RWPE2 (cell line): ENCODE measurements at regions not wholly inside any gene's neighbourhood (a gene's known extent, or its start where the extent isn't known, plus 50 kb on each side); places are given as distances from the start of the nearest gene placed in this dataset.

ENCODE experiments used
- ATAC-seq: fragments of 200-7000 bp; cut with Tn5 transposase; 3 replicates; pipeline ENCODE4 v1.9.1; 2021; ENCODE audit warnings: low read depth
- DNase-seq: peaks from one replicate; pipeline ENCODE4 v3.0.0-alpha.2; 2020; ENCODE audit warnings: low spot score
- H3K27ac ChIP-seq: fragments of 450-650 bp; 2 replicates; pipeline ENCODE4 v1.5.1; 2017; ENCODE audit warnings: mild to moderate bottlenecking; ENCODE audit not compliant: poor library complexity, severe bottlenecking
- H3K27me3 ChIP-seq: fragments of 250-450 bp; sonication (Bioruptor Pico); 2 replicates; pipeline ENCODE4 v1.5.1; 2021; ENCODE audit warnings: mild to moderate bottlenecking, moderate library complexity; ENCODE audit not compliant: insufficient read depth, poor library complexity, severe bottlenecking
- H3K36me3 ChIP-seq: fragments of 250-450 bp; sonication (Bioruptor Pico); 2 replicates; pipeline ENCODE4 v1.5.1; 2020; ENCODE audit warnings: low read depth, mild to moderate bottlenecking, moderate library complexity
- H3K4me1 ChIP-seq: fragments of 250-450 bp; sonication (Bioruptor Pico); 2 replicates; pipeline ENCODE4 v1.5.1; 2021; ENCODE audit warnings: mild to moderate bottlenecking, moderate library complexity; ENCODE audit not compliant: insufficient read depth, poor library complexity, severe bottlenecking
- H3K4me3 ChIP-seq: fragments of 250-450 bp; sonication (Bioruptor Pico); 2 replicates; pipeline ENCODE4 v1.5.1; 2021; ENCODE audit warnings: mild to moderate bottlenecking, moderate library complexity; ENCODE audit not compliant: severe bottlenecking
- H3K9me3 ChIP-seq: fragments of 250-450 bp; sonication (Bioruptor Pico); 2 replicates; pipeline ENCODE4 v1.5.1; 2021; ENCODE audit warnings: mild to moderate bottlenecking, moderate library complexity; ENCODE audit not compliant: severe bottlenecking
- CTCF ChIP-seq: fragments of 450-650 bp; IDR thresholded peaks from one replicate; pipeline ENCODE4 v1.5.1; 2017; ENCODE audit warnings: mild to moderate bottlenecking, moderate library complexity; ENCODE audit not compliant: poor library complexity, severe bottlenecking

GRCh38 chr6:66558189-66558588, 851.2 kb upstream of the EYS start:
- no peak for ATAC-seq
- Histone ChIP-seq H3K4me1 (no peaks in the 10 kb centered on the region), H3K4me3 (no peak overlapping the region), H3K27ac (no peak overlapping the region), H3K9me3 (no peaks in the 10 kb centered on the region), H3K27me3 (no peaks in the 10 kb centered on the region), H3K36me3 (no peaks in the 10 kb centered on the region)
- DNase-seq, result no peak
- TF ChIP-seq CTCF, result no peak

- DNase-seq, result no peak
- Histone ChIP-seq H3K9me3 (no peaks in the 10 kb centered on the region), H3K4me1 (no peaks in the 10 kb centered on the region), H3K27me3 (no peaks in the 10 kb centered on the region), H3K36me3 (no peaks in the 10 kb centered on the region), H3K4me3 (no peak overlapping the region), H3K27ac (no peak overlapping the region)
- no peak for ATAC-seq
- TF ChIP-seq CTCF, result no peak
Observed at GRCh38 chr6:66556936-66557335, 849.9 kb upstream of the EYS start.

- Histone ChIP-seq H3K27me3 (no peaks in the 10 kb centered on the region), H3K27ac (no peak overlapping the region), H3K9me3 (no peaks in the 10 kb centered on the region), H3K4me3 (no peak overlapping the region), H3K4me1 (no peaks in the 10 kb centered on the region), H3K36me3 (no peaks in the 10 kb centered on the region)
- no peak for DNase-seq
- TF ChIP-seq CTCF, result no peak
- ATAC-seq, result no peak
Observed at GRCh38 chr6:66555082-66555481, 848.1 kb upstream of the EYS start.

DNA sequence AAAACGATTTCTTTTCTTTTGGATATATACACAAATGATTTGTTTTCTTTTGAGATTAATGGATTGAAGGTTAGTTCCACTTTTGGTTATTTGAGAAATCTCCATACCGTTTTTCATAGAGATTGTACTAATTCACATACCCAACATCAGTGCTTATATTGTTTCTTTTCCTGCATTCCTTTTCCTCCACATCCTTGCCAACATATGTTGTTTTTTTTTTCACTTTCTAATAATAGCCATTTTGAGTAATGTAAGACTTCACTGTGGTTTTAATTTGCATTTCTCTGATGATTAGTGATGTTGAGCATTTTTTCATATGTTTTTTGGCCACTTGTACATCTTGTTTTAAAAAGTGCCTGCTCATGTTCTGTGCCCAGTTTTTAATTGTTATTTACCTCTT, 846.4 kb upstream of the EYS start:
- no peak for ATAC-seq
- H3K27me3 ChIP-seq, result no peaks in the 10 kb centered on the region
- H3K4me1 ChIP-seq, result no peaks in the 10 kb centered on the region
- TF ChIP-seq CTCF, result no peak
- no peaks in the 10 kb centered on the region for H3K36me3 ChIP-seq
- no peak overlapping the region for H3K4me3 ChIP-seq
- no peak overlapping the region for H3K27ac ChIP-seq
- no peak for DNase-seq
- no peaks in the 10 kb centered on the region for H3K9me3 ChIP-seq

- Histone ChIP-seq H3K4me3 (no peak overlapping the region), H3K36me3 (no peaks in the 10 kb centered on the region), H3K9me3 (no peaks in the 10 kb centered on the region), H3K4me1 (no peaks in the 10 kb centered on the region), H3K27ac (no peak overlapping the region), H3K27me3 (no peaks in the 10 kb centered on the region)
- DNase-seq (no peak), ATAC-seq (no peak)
- no peak for TF ChIP-seq CTCF
Observed at GRCh38 chr6:66538551-66539135, 831.6 kb upstream of the EYS start.
